Omental fat pad (tissue), 3 donors: ENCODE measurements at regions not wholly inside any gene's neighbourhood (a gene's known extent, or its start where the extent isn't known, plus 50 kb on each side); places are given as distances from the start of the nearest gene placed in this dataset.

ENCODE experiments used
- ATAC-seq: fragments of 150-250 bp; one replicate; pipeline ENCODE4 v1.9.1; 2016; ENCODE audit warnings: mild to moderate bottlenecking, moderate library complexity; ENCODE audit not compliant: low FRiP score
- DNase-seq: peaks from one replicate; pipeline ENCODE4 v3.0.0-alpha.2; 2019; ENCODE audit warnings: low spot score
- CTCF ChIP-seq, 3 donors: fragments of 450-650 bp; IDR thresholded peaks; one replicate each; pipeline ENCODE4 v1.5.1; 2016 to 2017; ENCODE audit warnings: antibody characterized with exemption in 3 of 3, mild to moderate bottlenecking in 3 of 3, moderate library complexity in 2 of 3

- no peak for ATAC-seq
- TF ChIP-seq CTCF (IDR thresholded peaks at IDR 0.05): no peak
- no peak for DNase-seq
Observed at GRCh38 chr2:125185691-125186270, 1160.7 kb downstream of the CNTNAP5 start.

- no peak for TF ChIP-seq CTCF (IDR thresholded peaks at IDR 0.05)
- ATAC-seq (no peak), DNase-seq (no peak)
Observed at GRCh38 chr2:125207431-125207830, 1182.3 kb downstream of the CNTNAP5 start.

GRCh38 chr2:125216321-125216720, 1191.2 kb downstream of the CNTNAP5 start:
- TF ChIP-seq CTCF (IDR thresholded peaks at IDR 0.05): no peak
- DNase-seq (no peak), ATAC-seq (no peak)

- ATAC-seq (no peak), DNase-seq (no peak)
- TF ChIP-seq CTCF (IDR thresholded peaks at IDR 0.05): no peak
Observed at GRCh38 chr2:125224188-125224587, 1199.1 kb downstream of the CNTNAP5 start.

- DNase-seq: no peak
- no peak for TF ChIP-seq CTCF (IDR thresholded peaks at IDR 0.05)
- ATAC-seq: no peak
Observed at GRCh38 chr2:125224830-125225229, 1199.7 kb downstream of the CNTNAP5 start.

- no peak for ATAC-seq
- TF ChIP-seq CTCF (IDR thresholded peaks at IDR 0.05): no peak
- DNase-seq: no peak
Observed at GRCh38 chr2:125227843-125228392, 1202.8 kb downstream of the CNTNAP5 start.

- no peak for DNase-seq
- ATAC-seq: no peak
- no peak for TF ChIP-seq CTCF (IDR thresholded peaks at IDR 0.05)
Observed at GRCh38 chr2:125240870-125241269, 1215.8 kb downstream of the CNTNAP5 start.
